H9 (cell line): ENCODE measurements at regions not wholly inside any gene's neighbourhood (a gene's known extent, or its start where the extent isn't known, plus 50 kb on each side); places are given as distances from the start of the nearest gene placed in this dataset.

ENCODE experiments used
- DNase-seq: peaks from one replicate; pipeline ENCODE4 v3.0.0-alpha.2; 2017
- H2AFZ ChIP-seq: one replicate; pipeline ENCODE4 v1.6.1; 2013; ENCODE audit warnings: mild to moderate bottlenecking, low read length, control low read depth, moderate library complexity
- H2AK5ac ChIP-seq: 2 replicates; pipeline ENCODE4 v1.6.1; 2013; ENCODE audit warnings: low read length, control low read depth, mixed read lengths; ENCODE audit not compliant: insufficient read length
- H2BK120ac ChIP-seq: one replicate; pipeline ENCODE4 v1.6.1; 2013; ENCODE audit warnings: low read depth, mild to moderate bottlenecking, low read length, control low read depth, inconsistent platforms; ENCODE audit not compliant: poor library complexity, severe bottlenecking
- H2BK12ac ChIP-seq: 2 replicates; pipeline ENCODE4 v1.6.1; 2013; ENCODE audit warnings: low read length, control low read depth, mixed read lengths, low read depth; ENCODE audit not compliant: insufficient read length
- H2BK15ac ChIP-seq: 2 replicates; pipeline ENCODE4 v1.6.1; 2013; ENCODE audit warnings: low read depth, low read length, control low read depth
- H2BK20ac ChIP-seq: one replicate; pipeline ENCODE4 v1.6.1; 2013; ENCODE audit warnings: low read depth, mild to moderate bottlenecking, low read length, control low read depth, inconsistent platforms; ENCODE audit not compliant: poor library complexity, severe bottlenecking
- H2BK5ac ChIP-seq: 2 replicates; pipeline ENCODE4 v1.6.1; 2013; ENCODE audit warnings: low read length, control low read depth, mixed read lengths; ENCODE audit not compliant: insufficient read length
- H3K14ac ChIP-seq: 2 replicates; pipeline ENCODE4 v1.6.1; 2013; ENCODE audit warnings: low read length, control low read depth; ENCODE audit not compliant: insufficient read depth
- H3K18ac ChIP-seq: 2 replicates; pipeline ENCODE4 v1.6.1; 2013; ENCODE audit warnings: low read depth, mild to moderate bottlenecking, mixed read lengths, low read length, control low read depth; ENCODE audit not compliant: insufficient read length
- H3K23ac ChIP-seq: 2 replicates; pipeline ENCODE4 v1.6.1; 2013; ENCODE audit warnings: low read length, control low read depth, mixed read lengths, low read depth; ENCODE audit not compliant: insufficient read length
- H3K23me2 ChIP-seq: 2 replicates; pipeline ENCODE4 v1.6.1; 2013; ENCODE audit warnings: low read depth, mild to moderate bottlenecking, mixed read lengths, low read length, control low read depth; ENCODE audit not compliant: insufficient read length, poor library complexity, severe bottlenecking
- H3K27ac ChIP-seq: 2 replicates; pipeline ENCODE4 v1.5.1; 2013; ENCODE audit warnings: low read length, control low read depth, mixed read lengths, low read depth; ENCODE audit not compliant: insufficient read length
- H3K27me3 ChIP-seq: 2 replicates; pipeline ENCODE4 v1.6.1; 2013; ENCODE audit warnings: low read length, control low read depth, inconsistent platforms; ENCODE audit not compliant: insufficient read depth
- H3K4ac ChIP-seq: 2 replicates; pipeline ENCODE4 v1.6.1; 2013; ENCODE audit warnings: low read depth, mild to moderate bottlenecking, control low read depth, inconsistent platforms, low read length, moderate library complexity
- H3K4me1 ChIP-seq: 2 replicates; pipeline ENCODE4 v1.6.1; 2013; ENCODE audit warnings: low read length, control low read depth, inconsistent platforms; ENCODE audit not compliant: insufficient read depth
- H3K4me2 ChIP-seq: 2 replicates; pipeline ENCODE4 v1.6.1; 2013; ENCODE audit warnings: low read length, control low read depth, mixed read lengths; ENCODE audit not compliant: insufficient read length, insufficient read depth
- H3K56ac ChIP-seq: 2 replicates; pipeline ENCODE4 v1.6.1; 2013; ENCODE audit warnings: low read depth, mild to moderate bottlenecking, mixed read lengths, low read length, control low read depth; ENCODE audit not compliant: insufficient read length
- H3K79me1 ChIP-seq: 2 replicates; pipeline ENCODE4 v1.6.1; 2013; ENCODE audit warnings: low read depth, mild to moderate bottlenecking, moderate library complexity, low read length, control low read depth, inconsistent platforms; ENCODE audit not compliant: insufficient read depth, poor library complexity, severe bottlenecking
- H3K79me2 ChIP-seq: 2 replicates; pipeline ENCODE4 v1.6.1; 2013; ENCODE audit warnings: low read length, control low read depth, inconsistent platforms; ENCODE audit not compliant: insufficient read depth
- H3K9ac ChIP-seq: 2 replicates; pipeline ENCODE4 v1.6.1; 2013; ENCODE audit warnings: low read length, control low read depth, mixed read lengths; ENCODE audit not compliant: insufficient read length; ENCODE audit errors: extremely low read depth
- H3K9me3 ChIP-seq: one replicate; pipeline ENCODE4 v1.6.1; 2013; ENCODE audit warnings: low read depth, low read length, inconsistent platforms; ENCODE audit not compliant: control insufficient read depth
- H3T11ph ChIP-seq: one replicate; pipeline ENCODE4 v1.6.1; 2013; ENCODE audit warnings: mild to moderate bottlenecking, low read length, control low read depth, inconsistent platforms
- H4K20me1 ChIP-seq: one replicate; pipeline ENCODE4 v1.6.1; 2013; ENCODE audit not compliant: control insufficient read depth, insufficient read length, insufficient read depth
- H4K5ac ChIP-seq: 2 replicates; pipeline ENCODE4 v1.6.1; 2013; ENCODE audit warnings: low read depth, mild to moderate bottlenecking, mixed read lengths, low read length, control low read depth; ENCODE audit not compliant: insufficient read length
- H4K8ac ChIP-seq: replicated peaks from 2 replicates; pipeline ENCODE4 v1.6.1; 2013; ENCODE audit warnings: low read length, control low read depth, mixed read lengths, low read depth; ENCODE audit not compliant: insufficient read length
- H4K91ac ChIP-seq: 2 replicates; pipeline ENCODE4 v1.6.1; 2013; ENCODE audit warnings: low read depth, mild to moderate bottlenecking, moderate library complexity, mixed read lengths, low read length, control low read depth; ENCODE audit not compliant: insufficient read length
- H3K27ac Mint-ChIP-seq, 3 experiments: 2 replicates in 2 of 3; 3 replicates in 1 of 3; pipeline ENCODE4 v1.8.0; 2020 to 2021; ENCODE audit warnings: mixed read lengths in 3 of 3, mild to moderate bottlenecking in 1 of 3, moderate library complexity in 1 of 3
- H3K27me3 Mint-ChIP-seq: 2 replicates; pipeline ENCODE4 v1.8.0; 2021; ENCODE audit warnings: low read depth, mild to moderate bottlenecking, moderate library complexity, mixed read lengths
- H3K36me3 Mint-ChIP-seq, 3 experiments: 2 replicates in 2 of 3; 3 replicates in 1 of 3; pipeline ENCODE4 v1.8.0; 2020 to 2021; ENCODE audit warnings: low read depth in 3 of 3, mixed read lengths in 3 of 3; ENCODE audit not compliant: insufficient read depth in 1 of 3
- H3K4me1 Mint-ChIP-seq, 2 experiments: 2 replicates each; pipeline ENCODE4 v1.8.0; 2020; ENCODE audit warnings: mixed read lengths in 2 of 2
- H3K4me3 Mint-ChIP-seq, 2 experiments: 2 replicates in 1 of 2; 3 replicates in 1 of 2; pipeline ENCODE4 v1.8.0; 2020 to 2021; ENCODE audit warnings: mild to moderate bottlenecking in 2 of 2, mixed read lengths in 2 of 2, moderate library complexity in 1 of 2
- H3K9me3 Mint-ChIP-seq, 2 experiments: 2 replicates in 1 of 2; 3 replicates in 1 of 2; pipeline ENCODE4 v1.8.0; 2020; ENCODE audit warnings: mild to moderate bottlenecking in 2 of 2, mixed read lengths in 2 of 2, moderate library complexity in 1 of 2
- CTCF ChIP-seq: fragments of 200-600 bp; sonication (generic); conservative IDR thresholded peaks from 3 replicates; pipeline ENCODE4 v1.8.0; 2021; ENCODE audit warnings: antibody characterized with exemption, mild to moderate bottlenecking
- WGBS: extraction: QIAGEN DNeasy Blood & Tissue Kit; methylation state at CpG from one replicate; pipeline ENCODE4 v1.1.7; 2013; ENCODE audit warnings: missing lambda C conversion rate, low lambda C conversion rate, mixed read lengths; ENCODE audit not compliant: insufficient read length; ENCODE audit errors: extremely low coverage; 5-methylcytosine and 5-hydroxymethylcytosine counted together

GRCh38 chr7:15851201-15851600, 164.7 kb upstream of the MEOX2 start:
- Histone ChIP-seq H3K27ac (no peak overlapping the region), H3K9ac (no peak overlapping the region), H3K23me2 (no peaks in the 10 kb centered on the region), H4K5ac (no peak overlapping the region), H3K18ac (no peak overlapping the region), H3K56ac (no peak overlapping the region), H3K79me1 (no peaks in the 10 kb centered on the region), H3K9me3 (no peaks in the 10 kb centered on the region), H3K4me1 (no peaks in the 10 kb centered on the region), H3K4me2 (no peak overlapping the region), H2BK20ac (no peak overlapping the region), H4K20me1 (no peaks in the 10 kb centered on the region), H3K4ac (no peak overlapping the region), H4K91ac (no peak overlapping the region), H2BK15ac (no peak overlapping the region), H2AFZ (peak overlapping the region; percentile 62), H3T11ph (no peak overlapping the region), H2BK12ac (no peak overlapping the region), H3K23ac (no peak overlapping the region), H2AK5ac (no peak overlapping the region), H2BK5ac (no peak overlapping the region), H3K14ac (no peak overlapping the region), H4K8ac (no peak overlapping the region), H2BK120ac (no peak overlapping the region), H3K79me2 (no peaks in the 10 kb centered on the region), H3K27me3 (no peaks in the 10 kb centered on the region; the same call in 1 of the 2 replicates)
- Mint-ChIP-seq H3K4me1 (peaks cover 10 to 11% of the 10 kb centered on the region in 2 experiments), H3K9me3 (no peaks in the 10 kb centered on the region), H3K36me3 (no peaks in the 10 kb centered on the region), H3K27me3 (no peaks in the 10 kb centered on the region), H3K4me3 (no peak overlapping the region), H3K27ac (no peak overlapping the region)
- TF ChIP-seq CTCF: no peak
- WGBS: no CpG with 5 or more reads among the region's 6 CpGs
- DNase-seq: no peak
